ENCODE measurements at regions not wholly inside any gene's neighbourhood (a gene's known extent, or its start where the extent isn't known, plus 50 kb on each side); places are given as distances from the start of the nearest gene placed in this dataset.
A peak's percentile ranks its signal among the peaks of the same experiment; 100 is the strongest.

DNA sequence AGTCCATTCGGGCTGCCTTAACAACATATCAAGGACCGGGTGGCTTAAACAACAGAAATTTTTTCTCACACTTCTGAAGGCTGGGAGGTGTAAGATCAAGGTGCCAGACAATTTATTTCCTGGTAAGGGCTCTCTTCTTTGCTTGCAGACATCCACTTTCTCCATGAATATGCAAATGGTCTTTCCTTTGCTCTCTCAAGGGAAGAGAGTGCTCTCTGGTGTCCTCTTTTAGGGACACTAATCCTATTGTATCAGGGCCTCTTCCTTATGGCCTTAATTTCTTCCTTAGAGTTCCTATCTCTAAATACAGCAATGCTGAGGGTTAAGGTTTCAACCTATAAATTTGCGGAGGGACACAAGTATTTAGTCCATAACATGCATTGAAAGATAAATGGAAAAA lies 770.8 kb downstream of the DSC3 start:
- DNase-seq, result no peak
- WGBS (ENCODE audit: extremely low coverage, insufficient read length, low lambda C conversion rate), result no CpG with 5 or more reads among the region's 3 CpGs
- Histone ChIP-seq H2BK20ac (ENCODE audit: low read depth, low read length, poor library complexity, severe bottlenecking) (no peak overlapping the region), H3K23ac (ENCODE audit: insufficient read length, low read depth, low read length) (no peak overlapping the region), H3K79me1 (ENCODE audit: insufficient read depth, low read depth, low read length, poor library complexity, severe bottlenecking) (no peaks in the 10 kb centered on the region), H4K5ac (ENCODE audit: insufficient read length, low read depth, low read length) (no peak overlapping the region), H4K91ac (ENCODE audit: insufficient read length, low read depth, low read length) (no peak overlapping the region), H2AK5ac (ENCODE audit: insufficient read length, low read length) (no peak overlapping the region), H2BK15ac (ENCODE audit: low read depth, low read length) (no peak overlapping the region), H3K9ac (ENCODE audit: extremely low read depth, insufficient read length, low read length) (no peak overlapping the region), H3K27me3 (ENCODE audit: insufficient read depth, low read length) (no peaks in the 10 kb centered on the region), H3K23me2 (ENCODE audit: insufficient read length, low read depth, low read length, poor library complexity, severe bottlenecking) (no peaks in the 10 kb centered on the region), H3K18ac (ENCODE audit: insufficient read length, low read depth, low read length) (no peak overlapping the region), H3K4me2 (ENCODE audit: insufficient read depth, insufficient read length, low read length) (no peak overlapping the region), H3K9me3 (ENCODE audit: control insufficient read depth, low read depth, low read length) (no peaks in the 10 kb centered on the region), H3K79me2 (ENCODE audit: insufficient read depth, low read length) (no peaks in the 10 kb centered on the region), H3K4me1 (ENCODE audit: insufficient read depth, low read length) (no peaks in the 10 kb centered on the region), H2AFZ (ENCODE audit: low read length) (no peak overlapping the region), H4K20me1 (ENCODE audit: control insufficient read depth, insufficient read depth, insufficient read length) (no peaks in the 10 kb centered on the region), H2BK5ac (ENCODE audit: insufficient read length, low read length) (no peak overlapping the region), H3K27ac (ENCODE audit: insufficient read length, low read depth, low read length) (no peak overlapping the region), H2BK120ac (ENCODE audit: low read depth, low read length, poor library complexity, severe bottlenecking) (no peak overlapping the region), H3K14ac (ENCODE audit: insufficient read depth, low read length) (no peak overlapping the region), H3K56ac (ENCODE audit: insufficient read length, low read depth, low read length) (no peak overlapping the region), H3K4ac (ENCODE audit: low read depth, low read length) (no peak overlapping the region), H3T11ph (ENCODE audit: low read length) (no peak overlapping the region), H4K8ac (replicated peaks; ENCODE audit: insufficient read length, low read depth, low read length) (no peak overlapping the region), H2BK12ac (ENCODE audit: insufficient read length, low read depth, low read length) (no peak overlapping the region)
- no peaks in the 10 kb centered on the region for H3K9me3 Mint-ChIP-seq
- H3K4me1 Mint-ChIP-seq, result 0 out of 4 replicates have a peak, but pooled peaks cover 2 to 4% of the 10 kb centered on the region in 2 experiments
- H3K27ac Mint-ChIP-seq, result no peak overlapping the region
- TF ChIP-seq, protein P1, sequence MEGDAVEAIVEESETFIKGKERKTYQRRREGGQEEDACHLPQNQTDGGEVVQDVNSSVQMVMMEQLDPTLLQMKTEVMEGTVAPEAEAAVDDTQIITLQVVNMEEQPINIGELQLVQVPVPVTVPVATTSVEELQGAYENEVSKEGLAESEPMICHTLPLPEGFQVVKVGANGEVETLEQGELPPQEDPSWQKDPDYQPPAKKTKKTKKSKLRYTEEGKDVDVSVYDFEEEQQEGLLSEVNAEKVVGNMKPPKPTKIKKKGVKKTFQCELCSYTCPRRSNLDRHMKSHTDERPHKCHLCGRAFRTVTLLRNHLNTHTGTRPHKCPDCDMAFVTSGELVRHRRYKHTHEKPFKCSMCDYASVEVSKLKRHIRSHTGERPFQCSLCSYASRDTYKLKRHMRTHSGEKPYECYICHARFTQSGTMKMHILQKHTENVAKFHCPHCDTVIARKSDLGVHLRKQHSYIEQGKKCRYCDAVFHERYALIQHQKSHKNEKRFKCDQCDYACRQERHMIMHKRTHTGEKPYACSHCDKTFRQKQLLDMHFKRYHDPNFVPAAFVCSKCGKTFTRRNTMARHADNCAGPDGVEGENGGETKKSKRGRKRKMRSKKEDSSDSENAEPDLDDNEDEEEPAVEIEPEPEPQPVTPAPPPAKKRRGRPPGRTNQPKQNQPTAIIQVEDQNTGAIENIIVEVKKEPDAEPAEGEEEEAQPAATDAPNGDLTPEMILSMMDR (conservative IDR thresholded peaks at IDR 0.05), result peak; percentile 61; the same call in 2 of the 3 replicates
- H3K36me3 Mint-ChIP-seq (ENCODE audit: insufficient read depth in 1 of 3, low read depth in 3 of 3), result no peaks in the 10 kb centered on the region
- no peaks in the 10 kb centered on the region for H3K27me3 Mint-ChIP-seq (ENCODE audit: low read depth)
- H3K4me3 Mint-ChIP-seq, result no peak overlapping the region
